ENCODE measurements at regions not wholly inside any gene's neighbourhood (a gene's known extent, or its start where the extent isn't known, plus 50 kb on each side); places are given as distances from the start of the nearest gene placed in this dataset.

DNA sequence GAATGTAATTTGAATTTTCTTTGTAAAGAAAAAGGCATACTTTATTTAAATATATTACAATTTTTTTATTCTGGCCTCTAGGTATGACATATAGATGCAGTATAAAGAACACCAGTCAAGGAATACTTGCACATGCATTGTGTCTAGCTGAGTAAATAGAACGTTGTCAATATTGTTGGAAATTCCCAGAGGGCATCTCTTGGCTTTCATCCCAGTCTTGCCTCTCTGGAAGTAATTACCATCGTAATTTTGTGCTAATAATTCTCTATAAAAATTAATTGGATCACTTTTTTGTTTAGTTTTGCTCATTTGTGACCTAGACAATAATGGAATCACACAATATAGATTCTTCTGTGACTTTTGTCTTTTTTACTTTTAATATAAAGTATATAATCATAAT is 1052.3 kb upstream of the CELF2 start:
- Histone ChIP-seq H3K4me3 (ENCODE audit: control insufficient read depth in 1 of 2, extremely low read depth in 1 of 2, low read length in 1 of 2) (no peak overlapping the region), H3K9me3 (no peaks in the 10 kb centered on the region), H3K4me1 (ENCODE audit: control insufficient read depth in 1 of 2, extremely low read depth in 1 of 2, insufficient read depth in 2 of 2, low read length in 2 of 2) (no peaks in the 10 kb centered on the region), H3K27me3 (replicated peaks in 1 of 2; ENCODE audit: control insufficient read depth in 2 of 2, extremely low read depth in 1 of 2, insufficient read depth in 2 of 2, low read length in 1 of 2) (no peaks in the 10 kb centered on the region), H3K27ac (ENCODE audit: low read length) (no peak overlapping the region), H3K36me3 (ENCODE audit: control insufficient read depth in 2 of 2, extremely low read depth in 1 of 2, insufficient read depth in 1 of 2, low read length in 1 of 2) (no peaks in the 10 kb centered on the region)
- WGBS (ENCODE audit: insufficient coverage) = no CpG with 5 or more reads among the region's 2 CpGs
- no peak overlapping the region for H3K4me3 Mint-ChIP-seq
- H3K27ac Mint-ChIP-seq = no peak overlapping the region
- no peaks in the 10 kb centered on the region for H3K4me1 Mint-ChIP-seq
- H3K36me3 Mint-ChIP-seq = no peaks in the 10 kb centered on the region
- POLR2A ChIA-PET = no interaction called here
- H3K27me3 Mint-ChIP-seq = no peaks in the 10 kb centered on the region
- ATAC-seq (replicated peaks in 1 of 4) = no peak
- DNase-seq = no peak
- H3K9me3 Mint-ChIP-seq = no peaks in the 10 kb centered on the region
- CTCF ChIA-PET = no interaction called here

DNA sequence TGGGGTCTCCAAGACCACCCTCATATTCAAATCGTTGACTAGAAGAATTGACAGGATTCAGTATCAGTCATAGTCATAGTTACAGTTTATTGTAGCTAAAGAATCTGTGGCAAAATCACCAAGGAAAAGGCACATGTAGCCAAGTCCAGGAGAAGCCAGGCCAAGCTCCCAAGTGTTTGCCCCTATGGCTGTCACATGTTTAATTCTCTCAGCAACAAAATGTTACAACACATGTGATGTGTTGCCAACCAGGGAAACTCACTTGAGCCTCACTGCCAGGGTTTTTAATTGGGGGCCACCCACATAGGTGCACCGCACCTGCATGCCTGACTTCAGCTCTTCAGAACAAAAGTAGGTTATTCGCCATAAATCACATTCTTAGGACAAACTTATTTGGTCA is 1030.9 kb upstream of the CELF2 start:
- Histone ChIP-seq H3K4me3 (ENCODE audit: control insufficient read depth in 1 of 2, extremely low read depth in 1 of 2, low read length in 1 of 2) (no peak overlapping the region), H3K27ac (ENCODE audit: low read length) (no peak overlapping the region), H3K4me1 (ENCODE audit: control insufficient read depth in 1 of 2, extremely low read depth in 1 of 2, insufficient read depth in 2 of 2, low read length in 2 of 2) (no peaks in the 10 kb centered on the region), H3K36me3 (ENCODE audit: control insufficient read depth in 2 of 2, extremely low read depth in 1 of 2, insufficient read depth in 1 of 2, low read length in 1 of 2) (no peaks in the 10 kb centered on the region), H3K27me3 (replicated peaks in 1 of 2; ENCODE audit: control insufficient read depth in 2 of 2, extremely low read depth in 1 of 2, insufficient read depth in 2 of 2, low read length in 1 of 2) (no peaks in the 10 kb centered on the region), H3K9me3 (no peaks in the 10 kb centered on the region)
- Mint-ChIP-seq H3K27me3 (peaks cover 2 to 3% of the 10 kb centered on the region in 2 donors), H3K4me3 (no peak overlapping the region), H3K27ac (no peak overlapping the region), H3K9me3 (peaks cover 4 to 8% (median 7%) of the 10 kb centered on the region in 3 donors), H3K36me3 (no peaks in the 10 kb centered on the region), H3K4me1 (no peaks in the 10 kb centered on the region)
- ChIA-PET CTCF (no interaction called here), POLR2A (no interaction called here)
- DNase-seq (no peak), ATAC-seq (replicated peaks in 1 of 4) (no peak)
- 93% methylated on average over 2 of the region's 3 CpGs for WGBS (ENCODE audit: insufficient coverage)

DNA sequence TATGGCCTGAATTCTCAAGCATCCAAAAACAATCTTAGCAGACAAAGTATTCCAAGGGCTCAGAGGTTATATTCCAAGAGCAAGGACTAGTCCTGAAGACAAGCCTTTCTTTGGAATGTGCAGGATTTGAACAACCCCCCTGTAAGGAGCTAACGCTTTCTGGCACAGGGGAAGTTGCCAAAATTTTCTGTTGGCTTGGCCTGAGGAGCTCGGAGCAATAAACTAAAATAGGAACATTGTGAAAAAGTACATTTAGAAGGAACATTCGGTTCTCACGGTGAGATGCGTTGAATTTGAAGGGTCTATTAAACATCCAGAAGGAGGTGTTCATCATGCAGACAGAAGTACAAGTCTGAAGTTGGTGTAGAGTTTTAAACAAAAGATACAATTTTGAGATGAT is 1030.5 kb upstream of the CELF2 start:
- no peaks in the 10 kb centered on the region for H3K4me1 ChIP-seq (ENCODE audit: control insufficient read depth in 1 of 2, extremely low read depth in 1 of 2, insufficient read depth in 2 of 2, low read length in 2 of 2)
- POLR2A ChIA-PET = no interaction called here
- Mint-ChIP-seq H3K4me1 (no peaks in the 10 kb centered on the region), H3K27me3 (peaks cover 2 to 3% of the 10 kb centered on the region in 2 donors), H3K27ac (no peak overlapping the region), H3K4me3 (no peak overlapping the region), H3K36me3 (no peaks in the 10 kb centered on the region), H3K9me3 (peaks cover 4 to 8% (median 7%) of the 10 kb centered on the region in 3 donors)
- H3K4me3 ChIP-seq (ENCODE audit: control insufficient read depth in 1 of 2, extremely low read depth in 1 of 2, low read length in 1 of 2) = no peak overlapping the region
- no peak for DNase-seq
- no peak overlapping the region for H3K27ac ChIP-seq (ENCODE audit: low read length)
- no peak for ATAC-seq (replicated peaks in 1 of 4)
- H3K27me3 ChIP-seq (replicated peaks in 1 of 2; ENCODE audit: control insufficient read depth in 2 of 2, extremely low read depth in 1 of 2, insufficient read depth in 2 of 2, low read length in 1 of 2) = no peaks in the 10 kb centered on the region
- H3K9me3 ChIP-seq = no peaks in the 10 kb centered on the region
- CTCF ChIA-PET = no interaction called here
- no peaks in the 10 kb centered on the region for H3K36me3 ChIP-seq (ENCODE audit: control insufficient read depth in 2 of 2, extremely low read depth in 1 of 2, insufficient read depth in 1 of 2, low read length in 1 of 2)
- WGBS (ENCODE audit: insufficient coverage) = 80% methylated on average over 2 of the region's 5 CpGs

DNA sequence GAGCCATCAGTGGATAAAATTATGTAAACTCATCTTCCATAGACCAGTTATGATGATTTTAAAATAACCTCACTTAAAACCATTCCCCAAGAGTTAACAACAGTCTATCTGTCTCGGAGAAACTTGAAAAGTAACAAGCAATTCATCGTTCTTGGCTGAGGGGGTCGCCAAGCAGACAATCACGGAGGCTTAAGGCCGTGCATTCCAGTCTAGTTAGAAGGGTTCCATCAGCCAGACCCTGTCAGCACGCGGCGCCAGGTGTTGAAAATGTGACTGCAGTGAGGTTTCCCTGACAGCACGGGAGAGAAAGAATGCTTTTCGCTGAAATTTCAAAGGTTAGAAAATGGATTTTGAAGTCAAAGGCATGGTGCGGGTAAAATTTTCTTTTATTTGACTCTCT is 1025.0 kb upstream of the CELF2 start:
- Histone ChIP-seq H3K4me1 (ENCODE audit: control insufficient read depth in 1 of 2, extremely low read depth in 1 of 2, insufficient read depth in 2 of 2, low read length in 2 of 2) (no peaks in the 10 kb centered on the region), H3K9me3 (no peaks in the 10 kb centered on the region), H3K4me3 (ENCODE audit: control insufficient read depth in 1 of 2, extremely low read depth in 1 of 2, low read length in 1 of 2) (no peak overlapping the region), H3K36me3 (ENCODE audit: control insufficient read depth in 2 of 2, extremely low read depth in 1 of 2, insufficient read depth in 1 of 2, low read length in 1 of 2) (no peaks in the 10 kb centered on the region), H3K27ac (ENCODE audit: low read length) (no peak overlapping the region), H3K27me3 (replicated peaks in 1 of 2; ENCODE audit: control insufficient read depth in 2 of 2, extremely low read depth in 1 of 2, insufficient read depth in 2 of 2, low read length in 1 of 2) (no peaks in the 10 kb centered on the region)
- Mint-ChIP-seq H3K9me3 (no peaks in the 10 kb centered on the region), H3K27ac (no peak overlapping the region), H3K27me3 (peaks cover 0 to under 1% of the 10 kb centered on the region in 2 donors), H3K4me3 (no peak overlapping the region), H3K36me3 (no peaks in the 10 kb centered on the region), H3K4me1 (no peaks in the 10 kb centered on the region)
- DNase-seq (no peak), ATAC-seq (replicated peaks in 1 of 4) (no peak)
- CTCF ChIA-PET = no interaction called here
- POLR2A ChIA-PET = no interaction called here
- WGBS (ENCODE audit: insufficient coverage) = 74% methylated on average over 8 of the region's 11 CpGs

DNA sequence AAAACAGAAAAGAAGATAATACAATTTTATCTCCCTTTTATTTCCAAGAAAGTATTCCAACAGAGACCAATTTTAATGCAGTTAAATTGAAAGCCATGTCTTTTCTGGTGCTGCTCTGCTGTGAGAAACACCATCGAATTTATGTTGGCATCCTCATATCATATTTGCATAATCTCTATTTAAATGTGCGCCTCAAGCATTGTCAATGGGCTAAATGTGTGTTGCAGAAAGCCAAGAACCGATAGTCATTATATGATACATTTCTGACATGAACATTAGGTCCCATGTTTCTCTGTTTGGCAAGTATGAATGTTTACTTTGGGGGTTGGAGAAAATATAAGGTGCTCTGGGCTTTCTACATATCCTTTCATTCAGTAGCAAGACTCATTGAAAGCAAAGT is 1023.5 kb upstream of the CELF2 start:
- Histone ChIP-seq H3K9me3 (no peaks in the 10 kb centered on the region), H3K4me1 (ENCODE audit: control insufficient read depth in 1 of 2, extremely low read depth in 1 of 2, insufficient read depth in 2 of 2, low read length in 2 of 2) (no peaks in the 10 kb centered on the region), H3K27me3 (replicated peaks in 1 of 2; ENCODE audit: control insufficient read depth in 2 of 2, extremely low read depth in 1 of 2, insufficient read depth in 2 of 2, low read length in 1 of 2) (no peaks in the 10 kb centered on the region), H3K36me3 (ENCODE audit: control insufficient read depth in 2 of 2, extremely low read depth in 1 of 2, insufficient read depth in 1 of 2, low read length in 1 of 2) (no peaks in the 10 kb centered on the region), H3K4me3 (ENCODE audit: control insufficient read depth in 1 of 2, extremely low read depth in 1 of 2, low read length in 1 of 2) (no peak overlapping the region), H3K27ac (ENCODE audit: low read length) (no peak overlapping the region)
- ChIA-PET POLR2A (no interaction called here), CTCF (no interaction called here)
- DNase-seq (no peak), ATAC-seq (replicated peaks in 1 of 4) (no peak)
- no peaks in the 10 kb centered on the region for H3K36me3 Mint-ChIP-seq
- no CpG with 5 or more reads among the region's 3 CpGs for WGBS (ENCODE audit: insufficient coverage)
- H3K4me1 Mint-ChIP-seq = no peaks in the 10 kb centered on the region
- H3K27ac Mint-ChIP-seq = no peak overlapping the region
- H3K4me3 Mint-ChIP-seq = no peak overlapping the region
- no peaks in the 10 kb centered on the region for H3K9me3 Mint-ChIP-seq
- H3K27me3 Mint-ChIP-seq = no peaks in the 10 kb centered on the region

DNA sequence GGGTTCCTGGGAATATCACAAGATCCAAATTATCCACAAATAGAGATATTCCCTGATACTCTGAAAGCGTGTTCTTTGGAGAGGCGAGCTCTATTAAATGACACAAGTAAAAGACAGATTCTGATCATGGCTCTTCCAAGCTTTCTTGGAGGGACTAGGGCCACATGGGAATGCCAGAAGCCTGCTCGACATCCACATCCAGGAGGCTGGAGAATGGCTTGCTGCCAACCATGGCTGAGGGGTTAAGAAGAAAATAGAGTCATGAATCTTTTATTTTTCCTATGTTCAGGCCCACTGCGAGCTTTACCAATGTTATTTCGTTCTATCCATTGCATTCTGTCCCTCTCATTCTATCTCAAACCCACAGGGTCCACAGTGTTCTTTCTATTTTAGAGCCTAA is 1018.0 kb upstream of the CELF2 start:
- H3K4me3 Mint-ChIP-seq = no peak overlapping the region
- 76% methylated on average over 3 of the region's 5 CpGs for WGBS (ENCODE audit: insufficient coverage)
- ChIA-PET CTCF (no interaction called here), POLR2A (no interaction called here)
- Histone ChIP-seq H3K27me3 (replicated peaks in 1 of 2; ENCODE audit: control insufficient read depth in 2 of 2, extremely low read depth in 1 of 2, insufficient read depth in 2 of 2, low read length in 1 of 2) (no peaks in the 10 kb centered on the region), H3K36me3 (ENCODE audit: control insufficient read depth in 2 of 2, extremely low read depth in 1 of 2, insufficient read depth in 1 of 2, low read length in 1 of 2) (no peaks in the 10 kb centered on the region), H3K9me3 (no peaks in the 10 kb centered on the region), H3K27ac (ENCODE audit: low read length) (no peak overlapping the region), H3K4me1 (ENCODE audit: control insufficient read depth in 1 of 2, extremely low read depth in 1 of 2, insufficient read depth in 2 of 2, low read length in 2 of 2) (no peaks in the 10 kb centered on the region), H3K4me3 (ENCODE audit: control insufficient read depth in 1 of 2, extremely low read depth in 1 of 2, low read length in 1 of 2) (no peak overlapping the region)
- ATAC-seq (replicated peaks in 1 of 4) (no peak), DNase-seq (no peak)
- no peaks in the 10 kb centered on the region for H3K9me3 Mint-ChIP-seq
- H3K36me3 Mint-ChIP-seq = no peaks in the 10 kb centered on the region
- no peaks in the 10 kb centered on the region for H3K27me3 Mint-ChIP-seq
- H3K27ac Mint-ChIP-seq = no peak overlapping the region
- H3K4me1 Mint-ChIP-seq = no peaks in the 10 kb centered on the region

DNA sequence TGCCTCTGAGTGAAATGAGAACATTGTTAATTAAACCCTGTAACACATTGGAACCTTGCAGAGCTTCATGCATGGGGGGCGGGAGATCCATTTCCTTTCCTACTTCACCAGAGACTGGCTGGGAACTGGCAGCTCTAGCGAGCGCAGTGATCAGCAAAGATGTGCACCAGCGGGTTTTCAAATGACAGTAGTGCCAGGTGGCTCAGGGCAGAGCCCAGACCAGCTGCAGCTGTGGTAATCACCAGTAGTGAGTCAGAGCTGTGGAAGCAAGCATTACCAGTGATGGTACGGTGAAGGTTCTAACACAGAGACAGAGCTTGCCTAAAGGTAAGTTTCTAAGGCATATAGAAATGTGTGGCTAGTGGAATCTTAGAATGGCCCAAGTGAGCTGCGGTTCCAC is 1009.7 kb upstream of the CELF2 start:
- H3K36me3 ChIP-seq (ENCODE audit: control insufficient read depth in 2 of 2, extremely low read depth in 1 of 2, insufficient read depth in 1 of 2, low read length in 1 of 2) = no peaks in the 10 kb centered on the region
- no peak for DNase-seq
- H3K4me1 ChIP-seq (ENCODE audit: control insufficient read depth in 1 of 2, extremely low read depth in 1 of 2, insufficient read depth in 2 of 2, low read length in 2 of 2) = no peaks in the 10 kb centered on the region
- CTCF ChIA-PET = no interaction called here
- no peak overlapping the region for H3K4me3 ChIP-seq (ENCODE audit: control insufficient read depth in 1 of 2, extremely low read depth in 1 of 2, low read length in 1 of 2)
- 84% methylated on average over 6 of the region's 6 CpGs for WGBS (ENCODE audit: insufficient coverage)
- H3K27me3 ChIP-seq (replicated peaks in 1 of 2; ENCODE audit: control insufficient read depth in 2 of 2, extremely low read depth in 1 of 2, insufficient read depth in 2 of 2, low read length in 1 of 2) = no peaks in the 10 kb centered on the region
- POLR2A ChIA-PET = no interaction called here
- Mint-ChIP-seq H3K36me3 (no peaks in the 10 kb centered on the region), H3K27ac (no peak overlapping the region), H3K4me3 (no peak overlapping the region), H3K27me3 (peaks cover 0 to 7% of the 10 kb centered on the region in 2 donors), H3K4me1 (no peaks in the 10 kb centered on the region), H3K9me3 (no peaks in the 10 kb centered on the region)
- ATAC-seq (replicated peaks in 1 of 4) = no peak
- H3K27ac ChIP-seq (ENCODE audit: low read length) = no peak overlapping the region
- no peaks in the 10 kb centered on the region for H3K9me3 ChIP-seq
